ENCODE measurements at regions not wholly inside any gene's neighbourhood (a gene's known extent, or its start where the extent isn't known, plus 50 kb on each side); places are given as distances from the start of the nearest gene placed in this dataset.
"Not testable (repeated sequence)": the region's sequence is repeated elsewhere in the genome, so short reads cannot be mapped to it uniquely, and the experiment has no call there.

GRCh38 chr4:189810318-189811181, 130.1 kb upstream of the FRG1 start:
- not testable (repeated sequence) for DNase-seq (ENCODE audit: low read depth)

DNA sequence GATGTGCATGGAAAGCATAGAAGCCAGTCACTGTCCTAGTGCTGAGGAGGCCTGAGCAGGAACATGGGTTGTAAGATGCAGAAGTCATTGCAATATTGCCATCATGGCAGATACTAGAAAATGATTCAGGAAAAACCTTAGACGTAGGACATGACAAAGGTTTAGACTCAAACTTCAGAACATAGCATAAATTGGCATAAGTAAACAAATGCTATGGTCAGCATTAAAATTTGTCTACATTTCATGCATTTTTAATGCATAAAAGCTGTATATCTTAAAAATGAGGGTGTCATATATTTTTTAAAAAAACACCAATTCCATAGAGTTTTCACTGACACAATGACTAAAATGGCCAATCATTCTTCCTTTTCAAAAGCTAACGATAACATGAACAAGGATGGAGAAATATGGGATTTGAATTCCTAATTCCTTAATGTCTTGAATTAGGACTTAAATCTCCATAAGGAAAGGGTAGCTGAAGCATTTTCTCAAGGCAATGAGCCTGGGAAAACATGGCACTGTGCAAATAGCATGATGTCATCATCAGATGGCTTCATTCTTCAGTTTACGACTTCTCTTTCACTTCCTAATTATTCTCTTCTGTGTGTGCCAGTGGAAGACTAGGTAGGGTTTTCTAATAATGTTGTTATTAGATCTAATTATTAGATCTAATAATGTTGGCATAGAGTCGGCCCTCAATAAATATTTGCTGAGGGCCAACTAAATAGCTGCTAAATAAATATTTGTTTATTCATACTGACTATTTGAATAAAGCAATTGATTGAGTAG, 125.1 kb upstream of the FRG1 start:
- DNase-seq (ENCODE audit: low read depth) = no peak

- DNase-seq (ENCODE audit: low read depth) = no peak
Observed at GRCh38 chr4:189822326-189822725, 118.3 kb upstream of the FRG1 start.

- peak; percentile 8 for DNase-seq (ENCODE audit: low read depth)
Observed at GRCh38 chr4:189823591-189823990, 117.1 kb upstream of the FRG1 start.

DNA sequence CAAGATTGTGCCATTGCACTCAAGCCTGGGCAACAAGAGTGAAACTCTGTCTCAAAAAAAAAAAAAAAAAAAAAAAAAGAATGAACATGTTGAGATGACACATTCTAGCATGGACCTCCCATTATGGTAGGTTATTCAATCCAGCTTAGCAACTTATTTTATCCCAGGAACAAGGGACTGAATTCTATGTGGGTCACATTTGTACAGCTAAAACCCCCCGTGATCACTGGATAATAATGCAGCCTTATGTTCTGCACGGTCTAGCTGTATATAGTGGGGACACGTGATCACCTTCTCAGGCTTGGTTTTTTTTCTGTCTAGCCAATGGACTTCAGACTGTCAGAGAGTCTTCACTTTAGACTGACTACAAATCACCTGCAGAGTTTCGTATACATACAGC, 115.2 kb upstream of the FRG1 start:
- DNase-seq (ENCODE audit: low read depth) = no peak

- no peak for DNase-seq (ENCODE audit: low read depth)
Observed at GRCh38 chr4:189826657-189827056, 114.0 kb upstream of the FRG1 start.

- DNase-seq (ENCODE audit: low read depth) = no peak
Observed at GRCh38 chr4:189828081-189828697, 112.5 kb upstream of the FRG1 start.

DNA sequence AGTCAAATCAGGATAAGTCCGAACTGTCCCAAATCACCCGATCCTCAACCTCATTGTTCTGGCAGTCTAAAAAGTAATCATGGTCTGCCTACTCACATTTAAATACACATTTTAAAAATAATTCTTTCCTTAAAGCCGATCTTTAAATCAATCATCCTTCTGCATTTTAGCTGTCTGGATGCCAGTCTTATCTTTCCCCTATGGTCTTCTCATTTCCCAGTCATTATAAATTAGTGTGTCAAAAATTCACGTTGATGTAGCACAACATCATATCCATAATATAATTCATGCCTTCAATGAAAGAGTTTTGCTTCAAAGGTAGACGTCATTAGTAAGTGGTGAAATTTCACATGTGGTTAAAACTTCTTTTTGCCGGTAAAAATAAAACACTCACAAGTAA, 108.1 kb upstream of the FRG1 start:
- DNase-seq (ENCODE audit: low read depth) = no peak

DNA sequence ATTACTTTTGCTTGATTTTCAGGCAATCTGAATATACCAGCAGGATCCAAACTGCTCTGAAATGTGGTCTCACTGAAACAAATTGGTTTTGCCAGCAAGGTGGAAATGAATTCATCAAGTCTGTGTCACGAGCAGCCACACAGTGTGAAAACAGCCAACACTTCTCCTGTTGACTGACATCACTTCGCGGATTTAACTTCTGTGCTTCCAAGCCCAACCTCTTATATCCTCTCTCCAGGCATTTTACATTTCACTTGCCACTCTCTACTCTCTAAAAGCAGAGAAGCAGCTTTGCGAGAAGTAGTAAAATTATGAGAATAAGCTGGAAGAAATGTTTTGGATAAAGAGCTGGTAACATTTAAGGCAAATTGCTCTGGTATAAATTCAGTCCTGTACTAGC, 106.1 kb upstream of the FRG1 start:
- no peak for DNase-seq (ENCODE audit: low read depth)

GRCh38 chr4:189835505-189835904, 105.2 kb upstream of the FRG1 start:
- no peak for DNase-seq (ENCODE audit: low read depth)

DNA sequence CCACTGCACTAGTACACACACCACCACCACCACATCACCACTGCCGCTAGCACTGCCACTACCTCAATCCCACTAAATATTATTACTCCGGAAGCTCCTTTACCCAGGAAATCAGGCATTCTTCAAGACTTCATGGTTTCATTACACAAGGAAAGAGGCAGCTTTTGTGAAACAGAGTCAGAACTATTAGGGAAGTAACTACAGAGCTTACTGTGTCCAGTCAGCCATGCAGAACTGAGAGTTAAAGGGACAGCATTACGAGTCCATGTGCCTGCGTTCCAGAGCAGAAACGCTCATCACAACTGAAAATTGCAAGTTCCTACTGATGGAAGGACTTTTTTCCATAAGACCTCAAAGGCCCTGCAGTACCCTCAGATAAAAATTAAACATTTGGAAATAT, 103.2 kb upstream of the FRG1 start:
- DNase-seq (ENCODE audit: low read depth) = no peak

DNA sequence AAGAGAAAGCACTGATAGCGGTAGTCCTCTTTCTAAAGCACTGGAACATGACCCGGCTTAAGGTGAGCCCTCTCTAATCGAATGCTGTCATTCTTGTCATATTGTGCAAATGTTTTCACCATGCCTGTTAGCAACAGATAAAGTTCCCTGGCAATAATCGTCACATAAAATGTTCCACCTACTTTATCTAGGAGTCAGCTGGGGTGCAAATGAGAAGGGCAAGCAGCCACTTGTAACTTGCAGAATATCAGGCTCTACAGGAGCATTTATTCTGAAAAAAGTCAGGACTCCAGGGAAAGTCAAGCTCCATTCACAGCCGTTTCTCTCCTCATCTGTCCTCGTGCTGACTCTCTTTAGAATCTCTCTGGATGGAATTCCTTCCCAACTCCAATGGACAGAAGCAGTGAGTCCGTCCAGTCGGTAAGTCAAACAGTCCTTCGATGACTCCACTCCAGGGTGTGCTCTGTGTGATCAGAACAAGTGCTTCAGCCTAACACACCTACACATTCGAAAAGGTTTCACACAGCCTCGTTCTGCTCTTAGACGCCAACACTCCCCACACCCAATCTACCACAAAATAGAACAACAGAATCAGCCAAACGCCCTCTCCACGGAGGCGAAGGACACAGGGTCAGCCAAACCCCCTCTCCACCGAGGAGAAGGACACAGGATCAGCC, 101.7 kb upstream of the FRG1 start:
- no peak for DNase-seq (ENCODE audit: low read depth)

DNA sequence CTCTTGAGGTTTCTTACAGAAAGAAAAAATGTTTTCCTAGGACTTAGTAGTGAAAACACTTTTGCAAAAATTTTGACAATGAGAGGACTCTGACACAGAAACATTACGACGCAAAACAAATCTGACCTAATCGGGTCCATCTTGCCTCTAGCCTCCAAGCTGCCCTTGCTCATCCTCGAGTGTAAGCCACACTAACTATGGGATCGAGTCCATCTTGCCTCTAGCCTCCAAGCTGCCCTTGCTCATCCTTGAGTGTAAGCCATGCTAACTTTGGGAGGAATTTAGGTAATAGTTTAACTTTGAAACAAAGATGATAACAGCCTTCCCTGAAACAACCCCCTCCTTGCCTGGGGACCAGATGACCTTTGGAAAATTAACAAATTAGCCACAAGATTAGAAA, 100.3 kb upstream of the FRG1 start:
- no peak for DNase-seq (ENCODE audit: low read depth)

GRCh38 chr4:189843413-189844009, 97.2 kb upstream of the FRG1 start:
- DNase-seq (ENCODE audit: low read depth) = no peak

DNA sequence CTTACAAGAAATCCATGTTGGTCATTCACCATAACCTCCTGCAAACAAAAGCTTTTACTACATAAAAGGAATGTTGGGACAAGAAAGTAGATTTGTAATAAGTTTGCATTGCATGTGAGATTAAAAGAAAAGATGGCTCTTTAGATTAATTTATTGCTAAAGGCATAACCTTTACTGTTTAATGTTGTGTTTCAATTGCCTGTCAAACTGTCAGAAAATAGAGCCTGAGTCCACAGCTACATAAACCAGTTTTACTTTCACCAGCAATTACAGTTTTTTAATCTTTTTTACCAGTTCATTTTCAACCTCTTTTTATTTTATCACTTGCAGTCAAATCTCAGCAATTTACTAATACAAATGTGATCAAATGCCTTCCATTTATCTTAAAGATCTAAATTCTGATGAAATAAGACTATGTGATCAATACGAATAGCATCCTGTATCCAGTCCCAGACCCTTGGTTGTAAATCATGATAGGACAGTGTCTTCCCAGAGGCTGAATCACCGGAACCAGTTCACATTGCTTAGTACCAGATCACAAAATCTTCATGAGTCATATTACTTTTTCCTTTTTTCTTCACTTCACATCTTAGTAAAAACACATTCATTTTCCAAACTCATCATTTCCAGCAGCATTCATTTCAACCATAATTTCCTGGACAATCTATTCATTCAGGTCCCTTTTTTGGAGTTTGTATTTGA, 95.4 kb upstream of the FRG1 start:
- no peak for DNase-seq (ENCODE audit: low read depth)

DNA sequence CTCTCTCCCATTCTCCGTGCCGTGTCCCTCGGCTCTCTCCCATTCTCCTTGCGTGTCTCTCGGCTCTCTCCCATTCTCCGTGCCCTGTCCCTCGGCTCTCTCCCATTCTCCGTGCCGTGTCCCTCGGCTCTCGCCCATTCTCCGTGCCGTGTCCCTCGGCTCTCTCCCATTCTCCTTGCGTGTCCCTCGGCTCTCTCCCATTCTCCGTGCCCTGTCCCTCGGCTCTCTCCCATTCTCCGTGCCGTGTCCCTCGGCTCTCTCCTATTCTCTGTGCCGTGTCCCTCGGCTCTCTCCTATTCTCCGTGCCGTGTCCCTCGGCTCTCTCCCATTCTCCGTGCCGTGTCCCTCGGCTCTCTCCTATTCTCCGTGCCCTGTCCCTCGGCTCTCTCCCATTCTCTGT, 94.6 kb upstream of the FRG1 start:
- DNase-seq (ENCODE audit: low read depth) = not testable (repeated sequence)

- DNase-seq (ENCODE audit: low read depth) = not testable (repeated sequence)
Observed at GRCh38 chr4:189846608-189847007, 94.1 kb upstream of the FRG1 start.

- DNase-seq (ENCODE audit: low read depth) = not testable (repeated sequence)
Observed at GRCh38 chr4:189848672-189849071, 92.0 kb upstream of the FRG1 start.

DNA sequence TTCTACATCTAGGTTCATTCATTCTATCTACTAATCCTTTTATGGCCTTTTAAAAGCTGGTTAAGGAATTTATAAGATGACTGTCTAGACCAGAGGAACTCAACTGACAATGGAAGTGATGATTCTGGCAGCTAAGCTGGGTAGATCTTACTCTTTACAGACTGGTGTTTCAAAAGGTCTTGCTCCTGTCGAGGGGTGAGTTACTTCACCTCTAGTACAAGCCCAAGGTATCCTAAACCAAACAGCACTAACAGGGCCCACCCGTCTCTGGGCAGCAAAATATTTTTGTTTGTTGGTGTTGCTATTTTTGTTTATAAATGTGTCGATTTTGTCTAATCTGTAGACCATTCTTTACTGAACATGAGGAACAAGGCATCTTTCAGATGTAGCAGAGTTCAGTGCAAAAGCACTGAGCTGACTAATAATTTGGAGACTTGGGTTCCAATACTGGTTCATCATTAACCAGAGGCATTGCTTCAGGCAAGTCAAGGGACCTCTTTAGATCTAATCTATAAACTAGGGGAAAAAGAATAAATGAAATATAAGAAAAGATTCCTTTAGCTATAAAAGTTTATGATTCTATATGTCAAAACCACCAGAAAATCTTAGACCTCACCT, 90.3 kb upstream of the FRG1 start:
- no peak for DNase-seq (ENCODE audit: low read depth)

GRCh38 chr4:189858435-189858834, 82.2 kb upstream of the FRG1 start:
- no peak for DNase-seq (ENCODE audit: low read depth)

- DNase-seq (ENCODE audit: low read depth) = no peak
Observed at GRCh38 chr4:189861101-189861500, 79.6 kb upstream of the FRG1 start.
